Activated CD4-positive, alpha-beta memory T cell treated with anti-CD3 and anti-CD28 coated beads for 36 hours (primary cell): ENCODE measurements at regions not wholly inside any gene's neighbourhood (a gene's known extent, or its start where the extent isn't known, plus 50 kb on each side); places are given as distances from the start of the nearest gene placed in this dataset.

Source experiments
- CTCF ChIA-PET: fragments of 350-600 bp; sonication (Branson Sonifier 250); formaldehyde crosslinking; loops from one replicate; lab custom pipeline; 2021; ENCODE audit warnings: antibody characterized with exemption, inconsistent platforms; lab: Charles Lee
- POLR2A ChIA-PET: fragments of 350-600 bp; sonication (Branson Sonifier 250); formaldehyde crosslinking; loops from one replicate; lab custom pipeline; 2021; ENCODE audit warnings: antibody characterized with exemption; lab: Charles Lee
- DNase-seq: peaks from one replicate; pipeline ENCODE4 v3.0.0-alpha.2; 2020
- H3K27ac Mint-ChIP-seq: one replicate; pipeline ENCODE4 v1.8.0; 2021; ENCODE audit warnings: mixed read lengths
- H3K27me3 Mint-ChIP-seq: one replicate; pipeline ENCODE4 v1.8.0; 2021; ENCODE audit warnings: mixed read lengths
- H3K36me3 Mint-ChIP-seq: one replicate; pipeline ENCODE4 v1.8.0; 2021; ENCODE audit warnings: mixed read lengths
- H3K4me1 Mint-ChIP-seq: one replicate; pipeline ENCODE4 v1.8.0; 2021; ENCODE audit warnings: low read depth, mixed read lengths
- H3K4me3 Mint-ChIP-seq: one replicate; pipeline ENCODE4 v1.8.0; 2021; ENCODE audit warnings: mild to moderate bottlenecking, mixed read lengths
- H3K9me3 Mint-ChIP-seq: one replicate; pipeline ENCODE4 v1.8.0; 2021; ENCODE audit warnings: mixed read lengths
- intact Hi-C: fragments of 100-400 bp; cut with micrococcal nuclease; formaldehyde crosslinking; loops from one replicate; pipeline ENCODE4 v1.15.1; 2023

GRCh38 chr4:171759274-171759673, 53.9 kb upstream of the GALNTL6 start:
- H3K27me3 Mint-ChIP-seq: no peaks in the 10 kb centered on the region

DNA sequence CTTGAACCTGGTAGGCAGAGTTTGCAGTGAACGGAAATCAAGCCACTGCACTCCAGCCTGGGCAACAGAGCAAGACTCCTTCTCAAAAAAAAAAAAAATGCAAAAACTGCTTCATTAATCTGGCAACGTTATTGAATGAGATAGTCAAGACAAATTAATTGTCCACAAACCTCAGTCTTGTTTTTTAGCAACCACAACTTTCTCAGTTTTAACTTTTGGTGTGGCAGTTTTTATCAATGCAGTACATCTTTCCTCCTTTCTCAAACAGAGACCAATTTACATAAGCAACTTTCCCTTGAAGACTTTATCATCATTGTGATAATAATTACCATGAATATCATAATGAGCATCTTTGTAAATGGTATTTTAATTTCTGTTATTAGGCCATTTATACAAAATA, 61.7 kb upstream of the GALNTL6 start:
- H3K27ac Mint-ChIP-seq: no peak overlapping the region
- no peaks in the 10 kb centered on the region for H3K36me3 Mint-ChIP-seq
- CTCF ChIA-PET: no interaction called here
- no peaks in the 10 kb centered on the region for H3K4me1 Mint-ChIP-seq
- no peak for DNase-seq
- intact Hi-C loops: no loop called here
- no peak overlapping the region for H3K4me3 Mint-ChIP-seq
- POLR2A ChIA-PET: no interaction called here
- H3K27me3 Mint-ChIP-seq: no peaks in the 10 kb centered on the region
- H3K9me3 Mint-ChIP-seq: peaks cover 6% of the 10 kb centered on the region

More at GRCh38 chr4:171759274-171759673, 53.9 kb upstream of the GALNTL6 start:
- no peaks in the 10 kb centered on the region for H3K36me3 Mint-ChIP-seq
- POLR2A ChIA-PET: no interaction called here
- H3K4me3 Mint-ChIP-seq: no peak overlapping the region
- H3K9me3 Mint-ChIP-seq: peaks cover 33% of the 10 kb centered on the region
- H3K27ac Mint-ChIP-seq: no peak overlapping the region
- no peak for DNase-seq
- no peaks in the 10 kb centered on the region for H3K4me1 Mint-ChIP-seq
- CTCF ChIA-PET: no interaction called here
- intact Hi-C loops: no loop called here

GRCh38 chr4:171746418-171746817, 66.8 kb upstream of the GALNTL6 start:
- Mint-ChIP-seq H3K9me3 (peaks cover 7% of the 10 kb centered on the region), H3K4me3 (no peak overlapping the region), H3K27me3 (no peaks in the 10 kb centered on the region), H3K36me3 (no peaks in the 10 kb centered on the region), H3K4me1 (no peaks in the 10 kb centered on the region), H3K27ac (no peak overlapping the region)
- intact Hi-C loops: no loop called here
- DNase-seq: no peak
- ChIA-PET CTCF (no interaction called here), POLR2A (no interaction called here)

DNA sequence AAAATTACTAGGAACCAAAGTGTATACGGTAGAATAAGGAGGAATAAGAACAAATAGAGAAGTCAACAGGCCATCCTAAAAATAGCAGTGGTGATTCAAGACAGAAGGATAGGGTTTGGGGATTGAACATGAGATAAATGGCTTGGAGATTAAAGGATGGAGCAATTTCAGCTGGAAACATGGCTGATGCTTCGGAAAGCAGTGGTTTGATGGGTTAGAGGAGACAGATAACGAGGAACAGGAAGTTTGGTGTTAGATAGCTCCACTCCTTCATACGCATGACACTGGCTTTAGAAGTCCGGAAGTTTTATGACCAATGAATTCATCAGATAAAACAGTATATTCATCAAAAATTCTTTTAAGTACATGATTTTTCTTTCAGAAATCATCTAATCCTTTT, 70.8 kb upstream of the GALNTL6 start:
- DNase-seq: no peak
- Mint-ChIP-seq H3K36me3 (no peaks in the 10 kb centered on the region), H3K4me3 (no peak overlapping the region), H3K27me3 (no peaks in the 10 kb centered on the region), H3K4me1 (no peaks in the 10 kb centered on the region), H3K9me3 (peaks cover 6% of the 10 kb centered on the region), H3K27ac (no peak overlapping the region)
- intact Hi-C loops: no loop called here
- ChIA-PET POLR2A (no interaction called here), CTCF (no interaction called here)

DNA sequence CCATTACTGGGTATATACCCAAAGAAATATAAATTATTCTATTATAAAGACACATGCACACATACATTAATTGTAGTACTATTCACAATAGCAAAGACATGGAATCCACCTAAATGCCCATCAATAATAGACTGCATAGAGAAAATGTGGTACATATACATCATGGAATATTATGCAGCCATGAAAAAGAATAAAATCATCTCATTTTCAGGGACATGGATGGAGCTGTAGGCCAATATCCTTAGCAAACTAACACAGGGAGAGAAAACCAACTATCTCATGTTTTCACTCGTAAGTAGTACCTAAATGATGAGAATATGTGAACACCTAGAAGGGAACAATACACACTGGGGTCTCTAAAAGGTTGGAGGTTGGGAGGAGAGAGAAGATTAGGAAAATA, 86.0 kb upstream of the GALNTL6 start:
- Mint-ChIP-seq H3K27ac (no peak overlapping the region), H3K27me3 (no peaks in the 10 kb centered on the region), H3K4me1 (no peaks in the 10 kb centered on the region), H3K4me3 (no peak overlapping the region), H3K36me3 (no peaks in the 10 kb centered on the region), H3K9me3 (peaks cover 43% of the 10 kb centered on the region)
- no peak for DNase-seq
- POLR2A ChIA-PET: no interaction called here
- CTCF ChIA-PET: no interaction called here
- intact Hi-C loops: no loop called here

DNA sequence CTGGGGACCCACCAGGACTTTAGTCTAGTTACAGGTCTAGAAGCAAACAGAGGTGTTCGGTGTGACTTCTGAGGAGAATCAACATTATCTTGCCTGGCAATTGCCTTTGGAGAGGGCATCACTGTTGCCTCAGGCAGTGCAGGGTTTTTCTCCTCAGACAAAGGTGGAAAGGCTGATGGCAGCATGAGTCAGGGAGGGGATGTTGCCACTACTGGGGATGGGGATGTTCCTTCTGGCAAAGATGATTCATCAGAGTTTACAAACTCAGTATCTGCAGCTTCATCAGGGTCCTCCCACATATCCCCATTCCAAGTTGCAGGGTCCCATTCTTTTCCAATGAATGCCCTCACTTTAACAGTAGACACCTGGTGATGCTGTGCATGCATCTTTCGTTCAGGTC, 91.3 kb upstream of the GALNTL6 start:
- no peak overlapping the region for H3K4me3 Mint-ChIP-seq

DNA sequence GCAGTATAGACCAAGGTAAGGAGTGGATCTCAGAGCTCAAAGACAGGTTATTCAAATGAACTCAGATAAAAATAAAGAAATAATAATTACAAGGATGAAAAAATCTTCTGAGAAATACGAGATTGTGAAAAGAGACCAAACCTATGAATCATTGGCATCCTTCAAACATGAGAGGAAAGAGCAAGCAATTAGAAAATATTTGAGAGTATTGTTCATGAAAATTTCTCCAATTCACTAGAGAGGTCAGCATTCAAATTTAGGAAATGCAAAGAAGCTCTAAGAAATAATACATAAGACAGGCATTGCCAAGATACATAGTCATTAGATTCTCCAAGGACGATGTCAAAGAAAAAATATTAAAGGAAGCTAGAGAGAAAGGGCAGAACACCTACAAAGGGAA, 93.5 kb upstream of the GALNTL6 start:
- H3K27me3 Mint-ChIP-seq: no peaks in the 10 kb centered on the region
- CTCF ChIA-PET: no interaction called here
- H3K4me3 Mint-ChIP-seq: no peak overlapping the region
- POLR2A ChIA-PET: no interaction called here
- peaks cover 32% of the 10 kb centered on the region for H3K9me3 Mint-ChIP-seq
- no peaks in the 10 kb centered on the region for H3K36me3 Mint-ChIP-seq
- H3K4me1 Mint-ChIP-seq: no peaks in the 10 kb centered on the region
- H3K27ac Mint-ChIP-seq: no peak overlapping the region
- no peak for DNase-seq
- intact Hi-C loops: no loop called here

More for the DNA sequence above, 91.3 kb upstream of the GALNTL6 start:
- no peaks in the 10 kb centered on the region for H3K27me3 Mint-ChIP-seq
- peaks cover 33% of the 10 kb centered on the region for H3K9me3 Mint-ChIP-seq
- intact Hi-C loops: no loop called here
- H3K4me1 Mint-ChIP-seq: no peaks in the 10 kb centered on the region
- ChIA-PET CTCF (no interaction called here), POLR2A (no interaction called here)
- no peak overlapping the region for H3K27ac Mint-ChIP-seq
- H3K36me3 Mint-ChIP-seq: no peaks in the 10 kb centered on the region
- DNase-seq: no peak

- intact Hi-C loops: no loop called here
- H3K4me3 Mint-ChIP-seq: no peak overlapping the region
- H3K4me1 Mint-ChIP-seq: no peaks in the 10 kb centered on the region
- POLR2A ChIA-PET: no interaction called here
- CTCF ChIA-PET: interaction anchor here (1.5 kb wide), 1 partner anchor 17 kb away, joined by 3 read pairs; no protein-coding TSS in a partner anchor
- H3K27me3 Mint-ChIP-seq: no peaks in the 10 kb centered on the region
- no peak overlapping the region for H3K27ac Mint-ChIP-seq
- H3K9me3 Mint-ChIP-seq: peaks cover 31% of the 10 kb centered on the region
- no peak for DNase-seq
- H3K36me3 Mint-ChIP-seq: no peaks in the 10 kb centered on the region
These were observed 94.5 kb upstream of the GALNTL6 start for GRCh38 chr4:171718665-171719064.

- ChIA-PET CTCF (interaction anchor here (1.5 kb wide), 1 partner anchor 16 kb away, joined by 3 read pairs; no protein-coding TSS in a partner anchor), POLR2A (no interaction called here)
- DNase-seq: no peak
- intact Hi-C loops: no loop called here
- Mint-ChIP-seq H3K36me3 (no peaks in the 10 kb centered on the region), H3K4me1 (no peaks in the 10 kb centered on the region), H3K27ac (no peak overlapping the region), H3K27me3 (no peaks in the 10 kb centered on the region), H3K9me3 (peaks cover 25% of the 10 kb centered on the region), H3K4me3 (no peak overlapping the region)
These were observed 95.1 kb upstream of the GALNTL6 start for GRCh38 chr4:171718069-171718468.

DNA sequence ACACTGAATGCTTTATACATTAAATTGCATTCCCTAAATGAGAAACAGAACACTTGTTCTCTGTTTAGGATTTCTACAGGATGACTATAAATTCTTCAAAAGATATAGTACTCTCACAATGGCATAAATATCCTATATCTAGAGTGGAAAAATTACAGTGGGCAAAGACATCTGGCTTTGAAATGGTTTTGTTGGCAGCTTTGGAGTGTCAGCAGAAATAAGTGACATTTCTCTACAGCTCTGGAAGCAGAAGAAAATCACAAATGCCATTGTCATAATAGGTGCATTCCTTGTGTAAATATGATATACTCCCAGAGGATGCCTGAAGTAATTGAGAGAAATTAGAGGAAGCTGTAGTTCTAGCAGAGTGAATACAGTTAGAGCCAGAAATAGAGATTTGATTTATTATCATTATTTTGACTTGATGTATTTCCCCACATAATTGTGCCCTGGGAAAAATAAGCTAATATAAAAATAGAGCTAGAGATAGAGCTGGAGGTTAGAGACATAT, 95.9 kb upstream of the GALNTL6 start:
- Mint-ChIP-seq H3K36me3 (no peaks in the 10 kb centered on the region), H3K27ac (no peak overlapping the region), H3K9me3 (peaks cover 18% of the 10 kb centered on the region), H3K4me1 (no peaks in the 10 kb centered on the region), H3K4me3 (no peak overlapping the region), H3K27me3 (no peaks in the 10 kb centered on the region)
- POLR2A ChIA-PET: no interaction called here
- no peak for DNase-seq
- intact Hi-C loops: no loop called here
- CTCF ChIA-PET: interaction anchor here (1.5 kb wide), 1 partner anchor 16 kb away, joined by 3 read pairs; no protein-coding TSS in a partner anchor

DNA sequence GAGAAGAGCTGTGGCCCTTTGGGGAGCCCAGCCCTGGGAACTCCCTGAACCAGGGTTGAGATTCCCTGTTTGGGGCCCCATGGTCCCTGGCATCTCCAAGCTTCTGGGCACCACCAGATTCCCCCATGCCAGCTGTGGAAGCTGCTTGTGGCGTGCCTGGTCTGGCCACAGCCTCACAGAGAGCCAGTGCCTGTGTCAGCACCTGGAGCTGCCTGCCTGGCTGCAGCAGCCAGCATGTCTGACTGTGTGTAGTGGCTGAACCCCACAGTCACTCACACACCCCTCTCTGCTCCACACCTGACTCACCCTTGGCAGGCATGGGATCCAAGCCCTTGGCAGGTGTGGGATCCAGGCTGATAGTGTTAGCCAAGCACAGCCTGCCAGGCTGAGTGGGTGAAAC, 97.2 kb upstream of the GALNTL6 start:
- no peak for DNase-seq
- Mint-ChIP-seq H3K4me3 (no peak overlapping the region), H3K27me3 (no peaks in the 10 kb centered on the region), H3K9me3 (peaks cover 13% of the 10 kb centered on the region), H3K4me1 (no peaks in the 10 kb centered on the region), H3K36me3 (no peaks in the 10 kb centered on the region), H3K27ac (no peak overlapping the region)
- POLR2A ChIA-PET: no interaction called here
- CTCF ChIA-PET: no interaction called here
- intact Hi-C loops: no loop called here

DNA sequence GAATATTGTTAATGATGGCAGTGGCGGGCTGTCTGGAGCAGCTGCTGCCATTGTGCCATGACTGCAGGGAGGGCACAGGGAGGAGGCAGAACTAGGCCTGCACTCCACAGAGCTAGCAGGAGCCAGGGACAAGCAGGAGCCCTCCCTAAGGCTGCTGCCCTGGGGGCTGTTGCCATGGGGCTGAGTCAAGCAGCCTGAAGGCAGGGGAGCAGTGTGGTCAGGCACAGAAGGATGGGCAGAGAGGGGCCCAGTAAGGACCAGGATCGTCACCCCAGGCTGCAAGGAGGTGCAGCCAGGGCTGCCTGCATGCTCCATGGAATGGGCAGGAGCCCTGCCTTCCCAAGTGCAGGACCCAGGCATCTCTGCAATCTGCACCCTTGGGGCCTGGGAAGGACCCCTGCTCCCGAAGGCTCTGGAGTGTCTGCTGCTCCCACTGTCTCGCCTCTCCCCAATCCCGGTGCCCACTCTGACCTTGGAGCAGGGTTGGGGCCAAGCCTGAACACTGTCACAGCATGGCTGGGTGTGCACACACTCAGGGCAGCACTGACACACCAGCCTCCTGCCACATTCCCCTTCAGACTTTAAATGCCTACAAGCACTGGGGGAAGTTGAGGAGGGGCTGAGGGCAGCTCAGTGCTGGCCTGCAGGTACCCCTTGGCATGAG, 98.3 kb upstream of the GALNTL6 start:
- ChIA-PET POLR2A (no interaction called here), CTCF (no interaction called here)
- Mint-ChIP-seq H3K4me3 (no peak overlapping the region), H3K27me3 (no peaks in the 10 kb centered on the region), H3K4me1 (no peaks in the 10 kb centered on the region), H3K36me3 (no peaks in the 10 kb centered on the region), H3K9me3 (peaks cover 10% of the 10 kb centered on the region), H3K27ac (no peak overlapping the region)
- intact Hi-C loops: no loop called here
- no peak for DNase-seq

DNA sequence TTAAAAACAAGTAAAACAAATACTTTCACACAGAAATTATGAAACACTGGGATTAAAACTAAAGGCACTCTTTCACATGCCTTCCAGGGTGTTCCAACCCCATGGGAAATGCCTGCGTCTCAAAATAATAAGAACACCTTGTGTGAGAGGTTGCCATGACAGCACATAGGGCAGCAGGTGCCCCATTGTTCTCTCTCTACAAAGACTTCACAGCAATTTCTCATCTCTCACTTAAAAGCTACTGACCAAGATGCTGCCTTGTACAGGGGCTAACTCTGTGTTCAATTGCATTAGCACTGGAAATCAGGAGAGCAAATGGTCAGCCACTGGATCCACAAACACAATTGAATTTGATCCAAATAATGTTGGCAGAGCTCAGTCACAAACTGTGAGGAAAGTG, 102.5 kb upstream of the GALNTL6 start:
- no peak for DNase-seq
- Mint-ChIP-seq H3K9me3 (peaks cover 4% of the 10 kb centered on the region), H3K36me3 (no peaks in the 10 kb centered on the region), H3K4me3 (no peak overlapping the region), H3K4me1 (no peaks in the 10 kb centered on the region), H3K27me3 (no peaks in the 10 kb centered on the region), H3K27ac (no peak overlapping the region)
- ChIA-PET CTCF (no interaction called here), POLR2A (no interaction called here)
- intact Hi-C loops: no loop called here
